AG09319 (cell line): ENCODE measurements at regions not wholly inside any gene's neighbourhood (a gene's known extent, or its start where the extent isn't known, plus 50 kb on each side); places are given as distances from the start of the nearest gene placed in this dataset.

ENCODE experiments used
- DNase-seq: peaks from one replicate; pipeline ENCODE4 v3.0.0-alpha.2; 2010; ENCODE audit warnings: low read depth; ENCODE audit errors: extremely low read depth
- TF ChIP-seq, protein P1 (sequence below): IDR thresholded peaks from 2 replicates; pipeline ENCODE4 v1.5.1; 2011; ENCODE audit warnings: low read depth, mild to moderate bottlenecking, inconsistent platforms, low read length, moderate library complexity

DNA sequence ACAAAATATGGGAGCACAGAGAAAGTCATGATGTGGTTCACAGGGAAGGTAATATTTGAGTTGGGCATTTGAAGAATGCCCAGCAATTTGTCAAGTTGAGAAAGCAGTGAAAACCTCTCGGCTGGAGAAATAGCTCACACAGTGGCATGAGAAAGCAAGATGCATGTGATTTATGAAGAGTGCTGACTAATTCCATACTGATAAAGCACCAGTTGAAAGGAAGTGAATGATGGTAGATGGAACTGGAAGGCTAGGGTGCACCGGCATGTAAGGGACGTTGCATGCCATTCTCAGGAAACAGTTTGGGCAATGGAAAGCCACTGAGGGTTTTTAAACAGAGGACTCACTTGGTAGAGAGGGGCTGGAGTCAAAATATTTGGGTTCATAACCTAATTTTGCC is 53.5 kb upstream of the MTF2 start:
- TF ChIP-seq, protein P1, sequence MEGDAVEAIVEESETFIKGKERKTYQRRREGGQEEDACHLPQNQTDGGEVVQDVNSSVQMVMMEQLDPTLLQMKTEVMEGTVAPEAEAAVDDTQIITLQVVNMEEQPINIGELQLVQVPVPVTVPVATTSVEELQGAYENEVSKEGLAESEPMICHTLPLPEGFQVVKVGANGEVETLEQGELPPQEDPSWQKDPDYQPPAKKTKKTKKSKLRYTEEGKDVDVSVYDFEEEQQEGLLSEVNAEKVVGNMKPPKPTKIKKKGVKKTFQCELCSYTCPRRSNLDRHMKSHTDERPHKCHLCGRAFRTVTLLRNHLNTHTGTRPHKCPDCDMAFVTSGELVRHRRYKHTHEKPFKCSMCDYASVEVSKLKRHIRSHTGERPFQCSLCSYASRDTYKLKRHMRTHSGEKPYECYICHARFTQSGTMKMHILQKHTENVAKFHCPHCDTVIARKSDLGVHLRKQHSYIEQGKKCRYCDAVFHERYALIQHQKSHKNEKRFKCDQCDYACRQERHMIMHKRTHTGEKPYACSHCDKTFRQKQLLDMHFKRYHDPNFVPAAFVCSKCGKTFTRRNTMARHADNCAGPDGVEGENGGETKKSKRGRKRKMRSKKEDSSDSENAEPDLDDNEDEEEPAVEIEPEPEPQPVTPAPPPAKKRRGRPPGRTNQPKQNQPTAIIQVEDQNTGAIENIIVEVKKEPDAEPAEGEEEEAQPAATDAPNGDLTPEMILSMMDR, result no peak
- DNase-seq, result no peak

DNA sequence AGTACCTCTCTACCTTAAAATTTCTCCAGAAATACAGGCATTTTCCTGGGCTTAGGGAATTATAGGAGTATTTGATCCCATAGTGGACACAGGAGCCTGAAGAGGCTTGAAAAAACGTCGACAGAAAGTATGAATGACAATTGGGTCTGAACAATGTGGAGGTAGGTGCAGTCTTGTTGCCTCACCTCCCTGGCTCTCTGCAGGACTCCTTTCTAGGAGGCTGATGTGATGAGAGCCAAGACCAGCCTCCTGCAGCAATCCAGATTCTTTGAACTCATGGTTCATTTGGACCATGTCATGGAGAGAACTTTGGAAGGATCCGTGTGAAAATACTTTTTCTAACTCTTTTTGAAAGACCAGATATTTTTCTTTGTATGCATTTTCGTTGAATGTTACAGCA is 50.5 kb upstream of the MTF2 start:
- TF ChIP-seq, protein P1, result no peak
- DNase-seq, result no peak
